ENCODE measurements at regions not wholly inside any gene's neighbourhood (a gene's known extent, or its start where the extent isn't known, plus 50 kb on each side); places are given as distances from the start of the nearest gene placed in this dataset.
"Not testable (repeated sequence)": the region's sequence is repeated elsewhere in the genome, so short reads cannot be mapped to it uniquely, and the experiment has no call there.

DNA sequence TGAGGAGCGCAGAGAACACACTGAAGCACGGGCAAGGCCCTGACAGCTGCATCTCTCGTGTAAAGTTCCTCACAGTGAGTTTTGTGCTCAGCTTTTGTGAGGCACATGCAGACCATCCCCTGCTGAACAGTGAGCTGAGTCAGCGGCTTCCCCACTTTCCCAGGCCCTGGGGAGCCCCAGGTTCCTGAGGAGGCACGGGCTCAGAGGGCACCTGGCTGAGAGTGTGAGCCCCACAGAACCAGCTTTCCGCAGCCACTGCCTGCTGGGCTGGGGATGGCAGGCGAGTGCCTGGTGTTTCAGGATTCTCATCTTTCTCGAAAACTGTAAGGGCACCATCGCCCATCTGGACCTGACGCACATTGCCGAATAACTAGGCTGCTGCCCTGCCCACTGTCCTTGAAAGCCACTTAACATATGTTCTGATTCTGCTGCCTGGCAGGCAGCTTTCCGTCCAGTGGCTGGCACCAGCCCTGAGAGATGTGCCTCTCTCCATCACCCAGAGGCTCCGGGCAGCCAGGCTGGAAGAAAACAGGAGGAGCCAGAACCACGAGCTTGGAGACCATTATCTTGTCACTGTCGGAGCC lies 266.7 kb upstream of the FOXF1 start:
- no peak for DNase-seq

DNA sequence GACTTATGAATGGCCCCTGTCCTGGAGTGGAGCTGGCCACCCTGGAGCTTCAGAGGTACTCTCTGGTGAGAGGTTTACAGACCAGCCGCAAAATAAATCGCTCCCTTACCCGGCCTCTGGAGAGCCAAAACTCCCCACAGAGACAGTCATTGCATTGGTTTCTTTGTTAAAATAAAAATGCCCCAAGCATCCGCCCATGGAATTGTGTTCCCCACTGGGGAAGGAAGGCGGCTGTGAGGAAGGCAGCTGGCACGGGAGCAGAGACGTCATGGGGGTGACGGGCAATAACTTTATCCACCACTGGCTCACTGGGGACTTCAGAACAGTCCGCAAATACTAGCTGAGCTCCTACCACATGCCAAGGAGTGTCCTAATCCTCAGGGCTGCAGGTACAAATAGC lies 266.2 kb upstream of the FOXF1 start:
- DNase-seq: no peak

DNA sequence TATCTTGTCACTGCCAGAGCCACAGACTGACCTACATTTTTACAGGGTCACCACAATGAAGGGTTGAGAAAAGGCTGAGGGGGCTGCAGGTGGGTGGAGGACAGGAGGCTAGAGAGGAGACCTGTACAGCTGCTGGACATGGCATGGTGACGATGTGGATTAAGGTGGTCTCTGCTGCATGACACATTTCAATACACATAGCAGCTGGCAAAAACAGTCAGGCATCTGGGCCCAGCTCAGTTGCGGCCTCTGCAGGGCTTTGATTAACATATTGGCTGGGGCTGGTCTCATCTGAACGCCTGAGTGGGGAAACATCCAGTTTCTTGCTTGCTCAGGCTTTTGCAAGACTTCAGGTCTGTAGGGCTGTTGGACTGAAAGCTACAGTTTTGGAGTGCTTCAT lies 265.4 kb upstream of the FOXF1 start:
- no peak for DNase-seq

DNA sequence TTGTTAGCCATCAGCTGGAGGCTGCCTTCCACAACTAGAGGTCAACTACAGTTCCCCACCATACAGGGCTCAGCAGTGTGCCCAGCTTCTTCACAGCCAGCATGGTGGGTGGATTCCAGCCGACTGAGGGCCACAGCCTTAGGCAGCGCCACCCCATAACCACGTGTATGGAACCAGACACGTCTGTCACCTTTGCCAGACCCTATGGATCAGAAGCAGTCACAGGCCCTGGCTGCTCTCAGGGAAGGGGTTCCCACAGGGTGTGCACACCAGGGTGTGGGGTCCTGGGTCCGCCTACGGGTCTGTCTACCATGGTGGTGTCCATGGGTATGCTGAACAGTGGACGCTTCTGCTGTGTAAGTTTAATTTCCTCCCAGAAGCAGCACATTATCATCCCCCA lies 265.0 kb upstream of the FOXF1 start:
- no peak for DNase-seq

DNA sequence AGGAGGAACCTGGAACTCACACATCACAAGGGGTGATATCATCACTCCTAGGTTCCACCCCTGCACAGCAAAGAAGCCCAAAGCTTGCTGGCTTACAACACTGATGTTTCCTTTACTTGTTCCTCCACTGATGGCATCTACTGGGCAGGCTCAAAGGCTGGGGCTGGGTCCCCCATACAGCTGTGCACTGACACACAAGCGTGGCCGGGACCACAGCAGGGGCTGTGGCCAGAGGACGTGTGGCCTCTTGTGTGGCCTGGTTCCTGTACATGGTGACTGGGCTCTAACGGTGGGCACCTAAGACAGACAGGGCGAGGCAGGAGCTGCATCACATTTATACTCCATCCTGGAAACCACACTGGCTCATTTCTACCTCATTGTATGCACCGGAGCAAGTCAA lies 264.4 kb upstream of the FOXF1 start:
- DNase-seq: no peak

DNA sequence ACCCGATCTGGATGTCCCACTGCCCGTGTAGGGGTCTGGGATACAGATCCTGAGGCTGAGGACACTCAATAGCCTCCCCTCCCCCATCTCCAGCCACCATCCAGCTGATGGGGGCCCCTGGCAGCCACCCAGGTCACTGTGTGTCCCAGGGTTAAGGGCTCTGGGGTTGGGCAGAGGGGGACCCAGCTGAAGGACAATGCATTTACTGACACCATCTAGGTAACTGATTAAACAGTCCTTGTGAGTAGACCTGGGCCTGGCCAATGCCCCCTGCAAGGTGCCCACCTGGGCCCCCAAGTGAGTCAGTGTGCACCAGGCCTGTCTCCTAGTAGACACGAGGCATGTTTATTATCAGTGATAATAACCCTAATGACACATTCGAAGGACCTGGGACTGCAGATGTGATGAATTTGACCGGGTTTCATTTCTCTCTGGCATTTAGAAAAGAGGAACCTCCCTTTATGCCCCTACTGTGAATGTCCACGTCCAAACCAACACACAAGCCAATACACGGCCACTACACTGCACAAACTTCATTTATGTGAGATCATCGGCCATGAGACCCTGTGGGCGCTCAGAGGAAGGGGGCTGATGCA lies 261.9 kb upstream of the FOXF1 start:
- DNase-seq: peak in 1 of 2 donors; percentile 11

DNA sequence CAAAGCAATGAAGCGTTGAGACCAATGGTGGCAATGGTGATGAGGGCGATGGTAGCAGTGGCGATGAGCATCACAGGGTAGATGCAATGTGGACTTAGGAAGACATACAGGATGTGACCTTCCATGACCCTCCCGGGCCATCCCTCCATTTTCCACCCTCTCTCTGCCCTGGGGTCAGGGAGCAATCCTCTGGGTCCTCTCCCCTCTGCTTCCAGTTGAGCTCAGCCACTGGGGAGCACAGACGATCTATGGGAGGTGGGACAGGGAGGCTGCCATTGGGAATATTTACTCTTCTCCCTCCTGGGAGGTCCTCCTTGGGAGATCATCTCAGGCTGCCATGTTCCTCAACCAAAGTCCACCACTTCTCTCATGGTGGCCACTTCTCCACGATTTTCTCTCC lies 260.7 kb upstream of the FOXF1 start:
- peak in 1 of 2 donors; percentile 8 for DNase-seq

DNA sequence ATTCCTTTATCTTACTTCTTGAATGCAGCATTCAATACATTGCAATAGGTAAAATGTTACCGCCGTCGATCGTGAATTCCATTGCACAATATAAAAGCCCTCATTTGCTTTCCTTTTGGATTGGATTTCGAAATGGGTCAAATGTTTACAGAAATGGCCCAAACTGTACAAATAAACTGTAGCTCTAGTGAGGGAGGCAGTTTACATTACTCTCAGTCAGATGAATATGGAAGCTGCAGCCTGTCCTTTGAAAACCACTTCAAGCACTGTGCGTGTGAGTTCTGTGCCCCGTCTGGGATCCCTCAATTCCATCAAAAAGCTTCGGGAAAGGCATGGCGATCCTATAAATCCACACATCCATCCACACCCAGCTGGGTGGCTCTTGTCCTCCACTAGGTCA lies 258.6 kb upstream of the FOXF1 start:
- DNase-seq: no peak

DNA sequence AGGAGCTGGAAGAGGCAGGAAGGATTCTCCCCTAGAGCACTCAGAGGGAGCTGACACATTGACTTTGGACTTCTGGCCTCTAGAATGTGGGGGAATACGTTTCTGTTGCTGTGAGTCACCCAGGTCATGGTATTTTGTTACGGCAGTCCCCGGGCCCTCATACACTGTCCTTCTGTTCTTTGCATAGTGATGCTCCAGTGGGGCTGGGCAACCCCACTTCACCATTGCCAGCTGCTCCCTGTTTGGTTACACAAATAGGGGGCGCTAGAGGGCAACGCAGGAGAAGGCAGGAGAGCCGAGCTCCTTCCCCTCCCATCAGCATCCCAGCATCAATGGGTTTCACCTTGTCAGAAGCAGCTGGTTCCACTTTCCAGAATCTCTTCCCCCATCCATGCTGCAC lies 257.7 kb upstream of the FOXF1 start:
- peak in 1 of 2 donors; percentile 16 for DNase-seq

DNA sequence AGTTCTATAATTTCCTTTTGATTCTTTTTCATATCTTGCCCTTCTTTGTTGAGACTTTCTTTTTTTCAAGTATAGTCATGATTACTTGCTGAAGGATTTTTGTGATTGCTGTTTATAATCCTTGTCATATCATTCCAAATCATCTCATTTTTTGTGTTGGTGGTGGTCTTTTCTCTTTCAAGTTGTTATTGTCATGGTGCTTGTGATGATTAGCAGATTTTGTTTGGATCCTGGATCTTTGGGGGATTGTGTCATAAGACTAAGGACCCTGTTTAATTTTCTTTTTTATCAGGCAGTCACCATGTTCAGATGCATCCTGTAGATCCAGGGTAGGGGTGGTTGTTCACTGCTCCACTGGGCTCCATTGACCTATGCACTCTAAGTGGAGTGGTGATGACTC lies 254.4 kb upstream of the FOXF1 start:
- no peak for DNase-seq

DNA sequence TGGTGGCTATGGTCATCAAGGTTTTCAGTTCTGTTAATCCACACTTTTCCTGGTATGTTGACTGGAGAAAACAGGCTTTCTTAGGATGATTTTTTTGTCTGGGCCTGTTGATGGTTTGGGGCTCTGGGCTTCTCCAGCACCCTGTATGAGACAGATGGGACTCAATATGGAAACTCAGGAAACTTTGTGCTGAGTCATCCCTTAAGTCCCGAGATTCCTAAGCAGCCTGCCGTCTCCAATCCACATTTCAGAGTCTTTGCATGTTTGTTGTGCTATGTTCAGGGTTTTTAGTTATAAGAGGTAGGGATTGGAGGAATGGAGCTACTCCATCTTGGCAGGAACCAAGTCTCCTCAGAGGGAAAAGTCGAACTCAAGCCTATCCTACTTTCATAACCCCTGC lies 253.3 kb upstream of the FOXF1 start:
- DNase-seq: no peak

DNA sequence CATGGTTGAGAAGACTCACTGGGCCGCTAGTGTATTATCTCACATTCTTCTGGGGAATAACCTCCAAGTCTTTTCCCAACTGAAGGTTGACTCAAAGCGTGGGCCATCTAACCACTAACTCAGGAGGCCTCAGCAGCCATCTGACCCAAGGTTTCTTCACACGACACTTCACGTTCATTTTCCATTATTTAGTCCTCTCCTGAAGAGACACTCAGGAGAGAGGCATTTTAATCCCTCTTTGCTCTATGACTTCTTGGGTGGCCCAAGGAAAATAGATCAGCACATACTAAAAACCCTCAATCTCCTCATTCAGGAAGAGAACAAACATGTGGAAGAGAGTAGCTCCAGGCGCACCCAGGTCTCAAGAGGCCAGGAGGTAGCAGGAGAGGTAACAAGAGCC lies 252.8 kb upstream of the FOXF1 start:
- DNase-seq: no peak

DNA sequence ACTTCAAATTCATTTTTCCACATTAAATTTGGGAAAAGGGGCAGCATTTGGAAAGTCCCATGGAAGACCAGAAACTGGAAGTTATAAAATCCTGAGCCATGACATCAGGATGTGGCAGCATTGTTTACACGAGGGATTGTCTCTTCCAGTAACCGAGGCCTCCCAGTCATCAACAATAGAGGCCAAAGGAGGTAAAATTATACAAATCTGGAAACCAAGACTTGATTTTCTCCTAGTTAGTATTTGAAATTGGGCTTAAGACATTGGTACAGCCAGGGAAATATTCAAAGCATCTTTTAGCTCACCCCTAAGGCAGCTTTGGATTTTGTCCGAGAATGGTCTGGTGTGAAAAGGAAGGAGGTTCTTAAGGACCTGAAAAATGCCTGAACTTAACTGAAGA lies 251.6 kb upstream of the FOXF1 start:
- no peak for DNase-seq

DNA sequence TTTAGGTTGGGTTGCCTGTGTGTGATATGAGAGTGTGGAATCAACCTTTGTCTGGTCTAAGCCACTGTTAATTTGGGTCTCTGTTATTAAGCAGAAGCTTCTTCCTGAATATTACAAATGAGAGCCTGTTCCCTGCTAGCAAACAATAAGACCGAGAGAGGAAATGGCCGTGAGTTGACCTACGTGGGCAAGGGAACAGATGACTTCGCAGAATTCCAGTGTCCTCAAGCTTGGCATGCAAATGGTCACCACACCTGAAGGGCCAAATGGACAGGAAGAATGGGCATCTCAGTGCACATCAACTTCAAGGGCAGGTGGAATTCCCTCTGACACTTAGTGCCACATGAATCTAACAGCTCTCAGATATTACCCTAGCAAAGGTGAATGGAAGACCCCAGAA lies 250.8 kb upstream of the FOXF1 start:
- DNase-seq: no peak

DNA sequence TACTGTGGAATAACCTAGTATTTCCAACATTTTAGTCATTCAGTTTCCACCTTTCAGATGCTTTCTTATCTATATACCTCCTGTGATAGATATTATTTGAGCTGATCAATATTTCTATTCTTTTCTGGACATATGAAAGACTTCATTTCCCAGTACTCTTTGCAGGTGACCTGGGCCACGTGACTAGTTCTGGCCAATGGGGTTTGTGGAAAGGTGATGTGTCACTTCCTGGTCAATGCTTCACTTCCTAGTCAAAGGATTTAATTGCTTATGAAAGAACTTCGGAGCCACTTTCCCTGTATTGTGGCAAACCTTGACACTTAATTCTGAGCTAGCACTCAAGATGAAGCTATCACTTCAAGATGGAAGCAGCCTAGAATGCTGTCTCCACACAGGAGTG lies 248.9 kb upstream of the FOXF1 start:
- no peak for DNase-seq

DNA sequence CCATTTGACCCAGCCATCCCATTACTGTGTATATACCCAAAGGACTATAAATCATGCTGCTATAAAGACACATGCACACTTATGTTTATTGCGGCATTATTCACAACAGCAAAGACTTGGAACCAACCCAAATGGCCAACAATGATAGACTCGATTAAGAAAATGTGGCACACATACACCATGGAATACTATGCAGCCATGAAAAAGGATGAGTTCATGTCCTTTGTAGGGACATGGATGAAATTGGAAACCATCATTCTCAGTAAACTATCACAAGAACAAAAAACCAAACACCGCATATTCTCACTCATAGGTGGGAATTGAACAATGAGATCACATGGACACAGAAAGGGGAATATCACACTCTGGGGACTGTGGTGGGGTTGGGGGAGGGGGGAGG lies 242.7 kb upstream of the FOXF1 start:
- DNase-seq: not testable (repeated sequence)

DNA sequence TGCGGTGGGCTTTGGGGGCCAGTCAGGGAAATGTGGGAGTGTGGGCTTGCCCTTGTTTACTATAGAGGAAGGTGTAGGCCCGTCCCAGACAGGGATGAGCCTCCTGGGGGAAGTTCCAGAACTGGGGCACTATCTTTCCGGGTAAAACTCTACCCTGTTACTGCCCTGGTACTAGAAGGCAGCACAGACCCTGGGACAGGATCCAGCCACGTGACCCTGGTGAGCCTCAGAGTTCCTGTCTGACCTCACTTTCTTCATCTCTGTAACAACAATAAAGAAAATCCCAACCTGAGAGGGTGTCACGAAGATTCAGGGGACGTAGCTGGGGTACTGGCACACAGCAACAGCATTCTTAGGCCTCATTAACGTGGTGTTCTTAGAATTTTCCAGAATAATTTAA lies 239.6 kb upstream of the FOXF1 start:
- DNase-seq: no peak

DNA sequence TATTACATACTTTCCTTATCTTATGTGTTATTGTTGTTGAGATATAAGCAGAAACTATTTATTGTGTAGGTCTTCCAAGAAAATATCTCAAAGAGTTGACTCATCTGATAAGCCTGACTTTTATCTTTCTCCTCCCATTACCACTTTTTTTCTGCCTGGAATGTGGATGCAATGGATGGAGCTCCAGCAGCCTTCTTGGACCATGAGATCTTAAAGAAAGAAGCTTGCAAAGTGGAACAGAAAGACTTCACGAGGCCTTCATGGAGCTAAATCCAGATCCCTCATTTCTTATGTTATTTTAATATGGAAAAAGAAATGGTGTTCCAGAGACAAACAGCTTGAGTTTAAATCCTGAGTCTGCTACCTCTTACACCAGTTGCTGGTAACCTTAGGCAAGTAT lies 237.6 kb upstream of the FOXF1 start:
- DNase-seq: no peak

DNA sequence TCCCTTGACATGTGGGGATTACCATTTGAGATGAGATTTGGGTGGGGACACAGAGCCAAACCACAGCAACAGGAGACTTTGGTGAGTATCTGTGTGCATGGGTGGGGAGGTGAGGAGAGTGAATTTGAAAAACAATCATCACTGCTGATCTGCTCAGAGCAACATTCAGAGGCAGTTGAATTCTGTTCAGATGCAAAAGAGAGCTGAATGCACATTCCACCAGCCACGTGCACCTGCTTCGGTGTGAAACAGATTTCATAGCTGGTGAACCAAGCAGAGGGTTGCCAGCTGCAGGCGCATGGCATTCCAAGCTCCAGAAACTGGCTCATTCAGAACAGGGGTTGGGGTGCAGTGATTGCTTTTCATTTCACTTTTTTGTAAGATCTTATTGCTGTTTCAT lies 233.1 kb upstream of the FOXF1 start:
- no peak for DNase-seq

DNA sequence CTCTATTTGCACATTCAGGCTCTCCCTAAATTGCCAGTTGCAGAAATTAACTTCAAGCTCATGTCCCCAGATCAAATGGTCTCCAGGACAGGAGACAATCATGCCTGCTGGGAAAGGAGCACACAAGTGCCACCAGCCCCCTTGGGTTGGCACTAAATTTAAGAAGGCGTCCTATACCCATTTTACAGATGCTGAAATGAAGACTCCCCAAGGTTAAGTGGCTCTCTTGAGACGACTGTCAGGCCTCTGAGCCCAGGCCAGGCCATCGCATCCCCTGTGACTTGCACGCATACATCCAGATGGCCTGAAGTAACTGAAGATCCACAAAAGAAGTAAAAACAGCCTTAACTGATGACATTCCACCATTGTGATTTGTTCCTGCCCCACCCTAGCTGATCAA lies 232.5 kb upstream of the FOXF1 start:
- DNase-seq: not testable (repeated sequence)

DNA sequence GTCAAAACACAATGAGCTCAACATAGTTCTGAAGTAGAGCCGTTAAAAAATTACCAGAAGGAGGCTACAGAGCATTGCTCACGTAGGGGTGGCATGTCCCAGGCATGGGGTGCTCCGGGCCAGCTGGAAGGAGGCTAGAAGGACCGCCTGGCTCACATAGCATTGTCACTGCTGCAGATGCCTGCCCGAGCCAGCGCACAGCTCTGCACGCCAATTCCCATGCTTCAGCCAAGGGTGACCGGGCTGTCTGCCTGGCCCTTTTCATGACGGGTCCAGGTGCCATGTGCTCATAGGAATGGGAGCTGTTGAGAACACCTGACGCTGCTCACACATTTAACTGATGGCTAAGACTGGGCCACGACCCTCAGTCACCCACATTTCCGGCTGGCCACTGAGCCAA lies 228.9 kb upstream of the FOXF1 start:
- DNase-seq: no peak

DNA sequence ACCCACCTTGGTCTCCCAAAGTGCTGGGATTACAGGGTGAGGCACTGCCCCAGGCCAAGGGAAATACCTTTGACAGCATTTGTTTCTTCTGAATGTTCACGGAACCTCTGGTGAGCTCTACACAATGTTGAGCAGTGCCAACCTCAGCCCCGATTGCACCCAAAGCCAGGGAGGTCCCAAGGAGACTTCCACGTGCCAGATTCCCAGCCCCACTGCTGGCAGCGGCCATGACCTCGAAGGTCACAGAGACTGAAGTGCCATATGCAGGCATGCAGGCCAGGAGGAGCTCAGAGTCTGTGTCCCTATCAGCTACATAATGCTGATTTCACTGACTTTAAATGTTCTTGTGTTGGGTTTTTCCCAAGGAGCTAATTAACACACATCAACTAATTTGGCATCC lies 226.4 kb upstream of the FOXF1 start:
- no peak for DNase-seq

DNA sequence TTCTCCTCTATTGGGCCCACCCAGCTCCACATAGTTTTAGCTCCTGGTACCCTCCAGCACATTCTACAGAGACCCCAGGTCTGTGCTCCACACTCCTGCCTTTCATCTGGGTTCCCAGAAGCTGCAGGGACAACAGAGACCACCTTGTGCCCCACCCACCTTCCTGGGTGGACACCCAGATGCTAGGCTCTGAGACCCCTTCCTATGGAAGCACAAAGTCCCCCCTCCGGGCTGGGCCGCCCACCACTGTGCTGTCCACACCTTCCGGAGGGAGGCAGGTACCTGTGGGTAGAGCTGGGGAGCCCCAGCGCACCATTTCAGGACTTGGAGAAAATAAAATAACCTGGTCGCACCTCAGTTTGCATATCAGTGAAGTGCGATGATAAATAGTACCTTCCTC lies 224.9 kb upstream of the FOXF1 start:
- no peak for DNase-seq

DNA sequence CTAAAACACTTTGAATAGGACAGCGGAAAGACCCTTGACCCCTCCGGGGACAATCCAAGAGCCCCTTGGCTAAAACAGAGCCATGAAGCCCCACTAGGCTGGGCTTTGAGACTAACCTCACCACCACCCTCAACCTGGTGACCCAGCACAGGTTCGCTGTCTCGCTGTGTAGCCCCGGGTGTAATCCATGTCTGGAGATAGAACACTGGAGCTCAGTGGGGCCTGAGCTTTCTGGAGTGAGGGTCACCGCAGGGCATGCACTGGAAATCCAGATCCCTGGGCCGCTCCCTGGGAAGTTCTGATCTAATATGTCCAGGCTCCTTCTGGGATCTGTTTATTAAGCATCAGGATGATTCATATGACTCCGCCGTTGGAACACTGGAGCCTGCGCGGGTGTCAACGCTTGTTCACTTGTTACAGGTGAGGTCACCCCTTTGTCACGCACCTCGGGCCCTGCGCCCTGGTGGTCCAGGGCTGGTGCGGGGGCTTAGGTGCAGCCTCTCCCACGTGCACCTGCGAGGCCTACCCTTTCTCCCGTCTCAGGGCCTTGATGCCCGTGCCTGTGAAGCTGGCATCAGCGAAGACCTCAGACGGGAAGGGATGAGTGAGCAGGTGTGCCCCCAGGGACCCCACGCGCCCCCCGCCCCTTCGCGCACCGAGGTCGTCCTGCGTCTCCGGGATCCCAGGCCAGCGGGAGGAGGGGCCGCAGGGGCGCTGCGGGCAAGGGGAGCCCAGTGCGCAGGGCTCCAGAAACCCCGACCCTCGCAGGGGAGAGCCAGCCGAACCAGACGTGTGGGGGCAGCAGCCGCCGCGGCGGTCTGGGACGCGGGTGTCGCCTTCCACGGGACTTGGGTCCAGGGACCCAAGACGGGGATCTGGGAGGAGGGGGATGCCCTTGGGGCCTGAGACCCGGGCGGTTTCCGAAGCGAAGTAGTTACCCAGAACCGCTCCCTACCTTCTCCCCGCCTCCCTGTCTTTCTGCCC lies 224.1 kb upstream of the FOXF1 start:
- no peak for DNase-seq

All from stimulated activated CD4-positive, alpha-beta T cell treated with anti-CD3 and anti-CD28 coated beads, Interleukin-2, amount 100 ng/mL, for 24 hours (primary cell).